HG02588 (cell line): ENCODE measurements at regions not wholly inside any gene's neighbourhood (a gene's known extent, or its start where the extent isn't known, plus 50 kb on each side); places are given as distances from the start of the nearest gene placed in this dataset.
"Not testable (repeated sequence)": the region's sequence is repeated elsewhere in the genome, so short reads cannot be mapped to it uniquely, and the experiment has no call there.

Experiments
- ATAC-seq: cut with Tn5 transposase; IDR thresholded peaks from one replicate; pipeline ENCODE4 v1.9.1; 2021; ENCODE audit warnings: mild to moderate bottlenecking, moderate library complexity; ENCODE audit not compliant: unreplicated experiment

DNA sequence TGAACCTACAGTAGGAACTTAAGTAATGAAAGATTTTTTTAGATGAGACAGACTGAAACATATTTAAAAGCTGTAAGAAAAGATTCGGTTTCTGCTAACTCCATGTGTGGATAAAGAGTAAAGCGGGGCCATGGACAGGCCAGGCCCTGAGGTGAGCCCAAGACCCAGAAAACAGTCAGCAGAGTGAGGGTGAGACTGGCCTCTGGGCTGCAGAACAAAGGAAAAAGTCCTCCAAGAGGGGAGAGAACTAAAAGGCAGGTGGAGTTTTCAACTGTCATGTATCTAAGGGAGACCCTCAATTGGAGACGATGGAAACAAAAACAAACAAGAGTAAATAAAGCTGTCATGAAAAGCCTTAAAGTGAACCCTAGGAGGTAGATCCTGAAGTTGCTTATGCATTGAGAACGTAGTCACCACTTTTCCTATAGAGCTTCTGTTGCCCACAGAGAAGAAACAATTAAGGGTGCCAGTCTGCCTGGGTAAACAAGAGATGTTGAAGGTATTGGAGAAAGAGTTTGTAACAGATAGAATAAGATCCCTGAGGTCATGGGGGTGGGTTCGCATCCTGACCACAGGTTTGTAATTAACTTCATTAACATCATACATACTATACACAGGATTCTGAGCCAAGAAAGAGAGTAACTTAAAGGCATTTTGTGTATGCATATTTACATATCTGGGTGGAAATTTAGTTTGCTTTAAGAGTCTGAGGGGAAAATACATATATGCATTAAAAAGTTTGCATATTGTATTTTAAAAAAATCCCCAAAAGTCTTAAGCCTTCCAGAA, 268.7 kb upstream of the PDE3A start:
- no peak for ATAC-seq

DNA sequence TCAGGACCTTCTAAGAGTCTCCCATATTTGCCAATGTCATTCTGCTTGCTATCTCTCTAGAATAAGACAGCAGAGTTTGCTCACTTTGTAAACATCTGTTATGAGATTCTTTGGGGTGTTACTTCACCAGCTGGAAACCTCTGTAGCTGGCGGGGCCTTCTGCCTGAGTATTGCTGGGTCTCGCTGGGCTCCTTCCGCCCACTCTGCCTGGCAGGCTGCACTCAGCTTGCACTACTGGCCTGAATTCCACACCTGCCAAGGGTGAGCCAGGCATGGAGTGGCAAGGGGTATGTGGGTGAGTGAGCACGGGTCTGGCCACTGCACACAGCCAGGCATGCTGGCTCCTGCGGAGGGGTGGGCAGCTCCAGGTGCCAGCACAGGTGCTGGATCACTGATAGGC, 267.3 kb upstream of the PDE3A start:
- no peak for ATAC-seq

DNA sequence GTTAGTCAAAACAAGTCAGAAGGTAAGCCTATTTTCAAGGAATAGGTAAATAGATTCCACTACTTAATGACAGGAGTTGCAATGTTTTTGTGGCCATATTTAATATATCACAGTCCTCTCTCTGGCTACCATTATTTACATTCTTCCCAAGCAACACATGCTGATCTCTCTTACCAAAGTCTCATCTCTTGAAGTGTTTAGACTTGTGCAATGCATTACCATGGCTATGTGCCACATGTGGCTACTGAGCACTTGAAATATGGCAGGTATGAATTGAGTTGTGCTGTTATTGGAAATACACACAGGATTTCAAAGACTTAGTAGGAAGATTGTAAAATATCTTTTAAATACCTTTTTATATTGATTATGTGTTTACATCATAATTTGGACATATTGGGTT, 262.4 kb upstream of the PDE3A start:
- ATAC-seq: no peak

DNA sequence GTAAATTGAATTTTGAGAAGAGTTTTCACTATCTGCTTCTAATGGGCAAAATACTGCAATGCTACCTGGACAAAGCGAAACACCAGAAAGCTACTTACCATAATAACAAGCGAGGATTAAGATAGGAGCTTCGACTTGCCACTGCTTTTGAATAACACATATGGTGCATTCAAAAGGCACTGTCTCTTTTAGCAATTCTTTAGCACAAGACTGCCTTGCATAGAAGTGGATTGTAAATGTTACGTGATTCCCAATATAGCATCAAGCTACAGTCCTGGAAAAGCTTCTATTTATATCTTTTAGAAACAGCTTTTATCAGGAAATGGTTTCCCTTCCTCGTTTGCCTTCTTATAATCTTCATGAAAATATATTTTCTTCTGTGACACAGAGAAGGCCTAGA, 258.7 kb upstream of the PDE3A start:
- ATAC-seq: no peak

DNA sequence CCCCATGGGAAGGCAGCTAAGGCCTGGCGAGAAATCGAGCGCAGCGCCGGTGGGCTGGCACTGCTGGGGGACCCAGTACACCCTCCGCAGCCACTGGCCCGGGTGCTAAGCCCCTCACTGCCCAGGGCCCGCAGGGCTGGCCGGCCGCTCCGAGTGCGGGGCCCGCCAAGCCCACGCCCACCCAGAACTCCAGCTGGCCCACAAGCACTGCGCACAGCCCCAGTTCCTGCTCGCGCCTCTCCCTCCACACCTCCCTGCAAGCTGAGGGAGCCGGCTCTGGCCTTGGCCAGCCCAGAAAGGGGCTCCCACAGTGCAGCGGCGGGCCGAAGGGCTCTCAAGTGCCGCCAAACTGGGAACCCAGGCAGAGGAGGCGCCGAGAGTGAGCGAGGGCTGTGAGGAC, 253.0 kb upstream of the PDE3A start:
- not testable (repeated sequence) for ATAC-seq

DNA sequence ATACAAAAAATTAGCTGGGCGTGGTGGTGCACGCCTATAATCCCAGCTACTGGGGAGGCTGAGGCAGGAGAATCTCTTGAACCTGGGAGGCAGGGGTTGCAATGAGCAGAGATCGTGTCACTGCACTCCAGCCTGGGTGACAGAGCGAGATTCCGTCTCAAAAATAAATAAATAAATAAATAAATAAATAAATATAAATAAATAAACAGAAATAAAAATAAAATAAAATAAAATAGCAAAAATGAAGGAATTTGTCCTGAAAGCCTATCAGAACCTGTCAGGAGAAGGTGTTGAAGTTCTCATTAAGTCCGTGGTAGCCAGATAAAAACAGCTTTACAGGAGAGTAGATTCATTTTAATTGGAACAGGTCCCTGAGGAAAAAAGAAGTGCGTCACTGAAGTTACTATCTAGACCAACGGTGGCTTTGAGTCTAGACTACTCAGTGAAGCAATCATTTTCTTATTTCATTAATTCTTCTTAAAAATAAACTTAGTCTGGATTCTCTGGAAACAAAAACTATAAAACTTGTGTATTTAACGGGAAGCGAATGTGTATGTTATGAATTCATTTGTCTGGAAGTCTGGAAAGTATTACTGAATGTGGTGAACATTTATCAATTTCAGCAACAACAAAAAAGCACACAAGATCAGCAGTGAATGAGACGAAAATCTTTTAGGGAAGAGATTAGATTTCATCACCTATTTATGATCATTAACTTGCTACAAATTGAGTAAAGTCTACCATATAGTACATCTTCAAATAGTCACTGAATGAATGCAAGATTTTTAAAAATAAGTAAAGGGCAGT, 248.5 kb upstream of the PDE3A start:
- ATAC-seq: no peak

DNA sequence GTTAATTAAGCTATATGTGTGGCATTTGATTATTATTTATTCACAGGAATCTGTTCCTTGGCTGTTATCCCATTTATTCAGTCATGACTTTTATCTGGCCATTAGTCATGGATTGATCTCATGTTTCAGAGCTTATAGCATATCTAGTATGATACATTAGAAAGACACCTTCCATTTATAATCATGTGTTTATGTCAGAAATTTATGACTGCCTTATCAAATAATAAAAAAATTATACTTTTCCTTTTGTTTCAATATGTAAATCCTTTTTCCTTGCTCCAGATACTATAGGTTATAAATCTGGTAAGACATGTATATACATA, 248.0 kb upstream of the PDE3A start:
- ATAC-seq: no peak

DNA sequence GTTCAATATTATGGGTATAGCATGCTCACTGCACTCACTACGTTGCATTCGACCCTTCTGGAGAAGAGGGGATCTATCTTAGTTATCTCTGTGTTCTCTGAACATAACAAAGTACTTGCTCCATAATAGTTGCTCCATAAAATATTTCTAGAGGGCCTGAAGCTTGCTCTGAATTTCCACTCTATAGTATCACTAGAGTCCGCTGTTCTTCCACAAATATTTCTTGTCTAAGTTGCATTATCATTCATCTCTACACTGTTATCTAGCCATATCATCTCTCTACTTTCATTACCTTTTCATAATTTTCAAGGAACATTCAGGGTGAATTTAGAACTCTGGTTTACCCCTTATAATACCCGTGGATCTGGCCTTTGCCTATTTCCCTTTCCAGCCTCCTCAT, 246.1 kb upstream of the PDE3A start:
- ATAC-seq: no peak

DNA sequence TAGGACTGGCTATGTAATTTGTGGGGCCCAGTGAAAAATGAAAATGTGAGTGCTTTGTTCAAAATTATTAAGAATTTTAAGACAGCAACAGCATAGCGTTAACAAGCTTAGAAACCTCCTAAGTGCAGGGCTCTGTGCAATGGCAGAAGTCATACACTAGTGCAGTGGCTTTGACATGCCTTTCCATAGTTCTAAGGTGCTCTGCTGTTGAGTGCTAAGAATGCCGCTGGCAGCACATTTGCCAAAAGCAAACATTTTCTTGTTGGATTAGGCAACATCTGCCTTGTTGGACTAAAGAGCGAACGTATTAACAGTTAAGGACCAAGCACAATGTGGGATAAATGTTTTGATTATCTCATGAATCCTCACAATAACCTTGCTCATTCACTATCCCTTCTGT, 244.9 kb upstream of the PDE3A start:
- no peak for ATAC-seq

DNA sequence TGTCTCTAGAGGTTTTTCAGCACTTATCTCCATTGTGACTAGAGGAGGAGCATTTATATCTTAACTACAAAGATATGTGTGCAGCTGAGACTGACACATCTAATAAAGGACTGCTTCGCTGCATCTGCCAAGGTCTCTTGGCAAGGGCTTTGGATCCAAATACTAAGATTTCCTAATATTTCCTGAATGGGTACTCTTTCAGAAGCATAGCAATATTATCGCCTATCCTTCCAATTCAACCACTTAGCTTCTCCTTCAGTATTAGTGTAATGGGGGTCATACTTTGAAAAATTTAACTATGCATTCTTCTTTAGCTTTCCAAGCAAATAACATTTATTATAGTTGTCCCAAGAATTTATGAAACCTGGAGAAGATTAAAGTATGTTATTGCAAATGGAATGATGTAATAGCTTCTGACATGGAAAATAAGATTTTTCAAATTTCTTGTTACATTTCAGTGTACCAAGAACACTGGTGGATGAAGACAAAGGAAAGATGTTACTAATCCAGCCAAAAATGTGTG, 243.0 kb upstream of the PDE3A start:
- no peak for ATAC-seq

DNA sequence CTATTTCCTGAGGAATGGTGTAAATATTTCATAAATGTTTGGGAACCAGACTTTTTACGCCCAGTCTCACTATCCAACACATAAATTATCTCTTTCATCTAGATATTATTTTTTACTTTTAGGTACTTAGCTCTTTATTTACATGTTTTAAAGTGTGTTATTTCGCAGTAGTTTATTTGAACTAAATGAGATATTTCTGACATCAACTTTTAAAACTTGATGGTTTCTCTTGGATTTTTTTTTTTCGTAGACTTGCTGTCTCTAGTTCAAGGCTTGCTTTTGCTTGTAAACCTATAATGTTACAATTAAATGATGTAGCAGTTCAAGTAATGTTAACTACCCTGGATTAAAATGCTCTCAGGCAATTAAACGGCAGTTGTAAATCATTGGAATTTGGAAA, 241.7 kb upstream of the PDE3A start:
- ATAC-seq: no peak

DNA sequence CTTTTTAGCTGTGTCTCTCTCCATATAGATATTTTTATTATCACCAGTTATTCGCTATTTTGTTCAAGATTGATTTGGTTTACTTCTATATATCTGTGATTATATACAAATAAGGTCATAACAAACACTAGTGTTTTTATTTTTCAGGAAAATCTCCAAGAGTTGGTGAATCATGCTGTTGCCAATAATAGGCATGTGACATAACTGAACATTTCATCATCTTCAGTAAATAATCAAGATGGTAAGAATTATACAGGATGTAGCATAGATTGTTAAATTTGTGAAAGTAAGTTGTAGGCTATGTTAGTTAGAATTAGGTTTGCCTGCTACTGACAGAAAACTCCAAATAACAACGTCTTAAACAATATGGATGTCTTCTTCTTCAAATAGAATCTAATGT, 240.9 kb upstream of the PDE3A start:
- no peak for ATAC-seq

DNA sequence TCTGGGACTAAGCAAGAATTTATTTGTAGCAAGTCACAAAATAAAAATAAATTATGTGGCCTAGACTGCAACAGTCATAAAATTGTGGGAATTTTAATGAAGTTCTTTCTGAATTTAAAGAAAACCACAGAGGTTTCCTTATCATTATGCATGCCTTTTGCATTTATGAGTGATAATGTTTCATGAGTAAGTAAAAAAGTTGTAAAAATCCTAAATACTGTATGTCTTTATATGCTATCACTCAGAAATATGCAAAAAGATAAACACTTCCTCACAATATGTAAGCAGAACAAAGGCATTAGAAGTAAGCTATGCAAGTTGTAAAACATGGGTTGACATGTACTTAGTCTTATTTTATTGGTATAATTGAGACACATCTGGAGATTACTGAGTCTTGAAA, 239.4 kb upstream of the PDE3A start:
- no peak for ATAC-seq

DNA sequence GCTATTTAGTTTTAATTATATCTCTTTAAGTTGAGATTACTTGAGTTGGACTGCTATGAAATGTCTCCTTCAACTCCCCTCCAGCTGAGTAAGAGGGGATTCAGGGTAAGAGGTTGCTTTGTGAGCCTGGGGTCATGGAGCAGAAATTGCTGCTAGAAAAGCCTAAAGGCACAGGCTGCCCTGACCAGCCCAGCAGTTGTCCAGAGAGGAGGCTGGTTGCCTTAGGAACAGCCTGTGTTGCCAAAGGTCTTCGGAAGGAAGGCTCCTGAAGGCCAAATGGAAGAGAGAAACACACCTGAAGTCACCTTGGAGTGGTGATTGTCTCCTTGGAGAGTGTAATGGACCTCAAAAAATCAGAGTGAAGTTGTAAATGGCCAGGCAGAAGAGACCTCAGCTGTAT, 235.5 kb upstream of the PDE3A start:
- no peak for ATAC-seq

DNA sequence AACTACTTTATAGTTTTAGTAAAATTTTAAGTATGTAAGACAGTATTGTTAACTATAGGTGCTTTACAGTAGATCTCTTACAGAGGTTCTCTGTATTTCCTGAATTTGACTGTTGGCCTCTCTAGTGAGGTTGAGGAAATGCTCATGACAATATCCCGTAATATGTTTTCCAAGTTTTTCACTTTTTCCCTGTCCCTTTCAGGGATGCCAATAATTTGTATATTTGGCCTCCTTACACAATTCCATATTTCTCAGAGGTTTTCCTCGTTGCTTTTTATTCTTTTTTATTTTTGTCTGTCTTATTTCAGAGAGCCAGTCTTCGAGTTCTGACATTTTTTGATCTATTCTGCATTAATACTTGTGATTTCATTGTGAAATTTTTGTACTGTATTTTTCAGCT, 233.7 kb upstream of the PDE3A start:
- no peak for ATAC-seq

DNA sequence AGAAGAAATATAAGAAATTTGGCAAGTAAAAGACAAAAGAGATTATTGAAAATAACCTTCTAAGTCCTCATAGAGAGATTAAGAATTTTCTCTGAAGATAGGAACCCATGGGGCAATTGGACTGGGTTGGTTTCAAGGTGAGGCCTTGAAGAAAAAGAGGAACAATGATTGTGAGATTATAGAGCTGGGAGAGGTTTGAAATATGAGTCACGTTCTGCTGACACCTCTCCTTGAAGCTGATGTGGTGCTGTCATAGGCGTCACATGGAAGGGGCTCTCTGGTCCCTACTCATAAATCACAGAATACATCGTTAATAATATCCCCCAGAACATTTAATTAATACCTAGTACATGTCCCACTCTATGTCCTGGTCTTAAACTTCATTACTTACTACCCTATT, 227.6 kb upstream of the PDE3A start:
- ATAC-seq: no peak

DNA sequence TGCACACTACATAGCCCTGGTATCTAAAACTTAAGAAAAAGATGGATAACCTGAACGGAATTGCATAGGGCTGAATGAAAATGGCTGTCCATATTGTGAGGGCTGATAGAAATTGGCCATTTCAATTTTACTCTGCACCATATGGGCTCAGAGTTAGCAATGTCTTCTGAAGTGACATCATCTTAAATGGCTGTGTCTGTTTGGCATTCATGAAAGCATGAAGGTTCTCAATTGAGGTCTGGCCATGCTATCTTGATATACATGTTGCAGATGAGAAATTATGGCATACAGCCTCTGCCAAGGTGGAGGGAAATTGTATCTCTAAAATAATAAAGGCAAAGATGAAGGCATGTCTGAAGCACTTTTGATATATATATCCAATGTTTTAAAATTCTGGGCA, 226.0 kb upstream of the PDE3A start:
- ATAC-seq: no peak

DNA sequence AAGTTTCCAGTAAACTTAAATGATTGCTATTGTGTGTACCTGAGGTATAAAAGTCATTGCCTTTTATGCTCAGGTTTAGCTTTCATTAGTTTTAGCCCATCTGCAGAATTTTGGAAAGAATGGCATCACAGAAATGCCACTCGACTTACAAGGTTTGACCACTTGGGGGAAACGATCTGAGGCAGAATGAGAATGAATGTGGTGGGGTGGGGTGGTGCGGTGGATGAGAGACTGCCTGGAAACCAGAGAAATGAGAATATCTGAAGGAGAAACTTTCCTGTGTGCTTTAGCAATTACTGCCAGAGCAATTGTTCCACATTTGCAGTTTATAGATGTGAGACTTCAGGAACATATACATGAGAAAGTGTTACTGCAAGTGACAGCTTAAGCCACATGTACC, 225.4 kb upstream of the PDE3A start:
- no peak for ATAC-seq

DNA sequence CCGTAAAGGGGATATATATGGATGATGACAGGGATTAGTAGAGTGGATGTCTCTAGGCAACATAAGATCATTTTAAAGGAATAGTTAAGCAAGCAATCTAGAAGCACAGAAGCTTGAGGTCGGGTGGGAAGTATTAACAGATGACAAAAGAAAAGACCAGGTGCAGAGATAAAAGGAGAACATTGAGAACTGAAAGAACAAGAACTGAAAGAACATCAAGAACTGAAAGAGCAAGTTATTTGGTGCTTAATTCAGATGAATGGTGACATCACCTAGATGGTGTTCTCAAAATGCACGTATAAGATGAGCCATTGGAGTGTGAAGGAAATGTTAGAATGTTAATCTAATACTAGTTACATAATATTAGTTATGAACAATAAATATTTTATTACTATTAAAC, 224.0 kb upstream of the PDE3A start:
- no peak for ATAC-seq

DNA sequence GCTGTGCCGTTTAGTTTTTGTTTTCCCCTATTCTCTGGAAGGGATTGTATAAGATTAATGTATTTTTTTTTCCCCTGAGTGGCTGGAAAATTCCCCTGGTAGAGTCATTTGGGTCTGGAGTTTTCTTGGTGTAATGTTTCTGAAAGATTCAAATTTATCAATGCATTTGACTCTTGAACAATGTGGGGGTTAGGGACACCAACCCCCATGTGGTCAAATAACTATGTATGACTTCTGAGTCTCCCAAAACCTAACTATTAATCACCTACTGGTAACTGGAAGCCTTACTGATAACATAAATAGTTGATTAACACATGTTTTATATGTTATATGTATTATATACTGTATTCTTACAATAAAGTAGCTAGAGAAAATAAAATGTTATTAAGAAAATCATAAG, 220.1 kb upstream of the PDE3A start:
- no peak for ATAC-seq

DNA sequence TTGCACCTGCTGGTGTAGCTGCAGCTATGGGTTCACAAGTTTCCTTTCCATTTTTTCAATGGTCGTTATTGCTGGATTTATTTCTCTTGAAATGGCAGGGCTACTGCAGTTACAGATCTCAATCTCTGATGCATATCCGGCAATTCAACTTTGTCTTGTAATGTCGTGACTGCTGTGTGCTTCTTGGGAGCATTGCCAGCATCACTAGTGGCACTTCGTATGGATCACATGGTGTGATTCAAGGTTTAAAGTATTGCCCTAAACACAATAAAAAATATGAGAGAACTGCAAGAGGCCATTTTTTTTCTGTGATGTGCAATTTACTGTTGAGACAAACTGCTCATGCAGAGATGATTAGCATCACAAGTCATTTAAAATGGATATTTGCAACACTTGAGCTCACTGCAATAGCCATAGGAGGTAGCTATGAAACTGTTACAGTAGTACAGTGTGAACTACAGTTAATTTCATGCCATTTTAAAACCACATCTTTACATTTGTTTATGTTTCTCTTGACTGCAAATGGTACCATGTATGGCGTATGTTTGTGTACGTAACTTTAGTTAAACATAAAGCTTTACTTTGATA, 217.4 kb upstream of the PDE3A start:
- no peak for ATAC-seq

DNA sequence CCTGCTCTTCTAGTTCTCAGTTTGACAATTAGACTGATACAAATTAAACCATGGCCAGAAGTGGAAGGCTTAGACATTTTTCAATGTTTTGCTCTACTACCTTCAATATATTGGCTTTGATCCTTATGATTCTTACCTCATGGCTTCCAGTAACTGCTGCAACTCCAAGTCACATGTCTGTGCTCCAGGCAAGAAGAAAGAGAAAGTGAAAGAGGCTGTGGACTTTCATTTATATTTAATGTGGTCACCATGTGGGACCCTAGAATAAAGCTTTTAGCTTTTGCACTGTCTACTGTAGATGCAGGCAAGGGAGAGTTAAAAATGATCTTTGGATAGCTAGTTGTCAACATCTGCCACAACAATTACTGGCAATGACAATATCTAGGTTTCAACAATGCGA, 214.3 kb upstream of the PDE3A start:
- no peak for ATAC-seq
